Fibroblast of villous mesenchyme (primary cell): ENCODE measurements at regions not wholly inside any gene's neighbourhood (a gene's known extent, or its start where the extent isn't known, plus 50 kb on each side); places are given as distances from the start of the nearest gene placed in this dataset.
"Not testable (repeated sequence)": the region's sequence is repeated elsewhere in the genome, so short reads cannot be mapped to it uniquely, and the experiment has no call there.

Experiments
- DNase-seq: peaks from one replicate; pipeline ENCODE4 v3.0.0-alpha.2; 2010; ENCODE audit warnings: low read depth
- H3K4me3 ChIP-seq: 2 replicates; pipeline ENCODE4 v1.5.1; 2011; ENCODE audit warnings: low read depth, mild to moderate bottlenecking, low read length
- TF ChIP-seq, protein P1 (sequence below): IDR thresholded peaks from 2 replicates; pipeline ENCODE4 v1.5.1; 2012; ENCODE audit warnings: low read depth, mild to moderate bottlenecking, low read length; ENCODE audit not compliant: insufficient read depth

DNA sequence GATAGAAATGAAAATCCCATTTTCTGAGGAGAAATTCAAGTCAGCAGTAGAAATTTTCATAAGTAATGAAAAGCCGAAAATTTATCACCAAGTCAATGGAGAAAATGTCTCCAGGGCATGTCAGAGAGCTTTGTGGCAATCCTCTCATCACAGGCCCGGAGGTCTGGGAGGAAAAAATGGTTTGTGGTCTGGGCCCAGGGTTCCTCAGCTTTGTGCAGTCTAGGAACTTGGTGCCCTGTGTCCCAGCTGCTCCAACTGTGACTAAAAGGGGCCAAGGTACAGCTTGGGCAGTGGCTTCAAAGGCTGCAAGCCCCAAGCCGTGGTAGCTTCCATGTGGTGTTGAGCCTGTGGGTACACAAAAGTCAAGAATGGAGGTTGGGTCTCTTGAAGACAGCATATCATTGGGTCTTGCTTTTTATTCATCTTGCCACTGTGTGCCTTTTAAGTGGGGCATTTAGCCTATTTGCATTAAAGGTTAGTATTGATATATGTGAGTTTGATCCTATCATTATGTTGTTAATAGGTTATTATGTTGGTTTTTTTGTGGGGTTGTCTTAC lies 608.5 kb downstream of the PDHA2 start:
- no peak for DNase-seq
- TF ChIP-seq, protein P1, sequence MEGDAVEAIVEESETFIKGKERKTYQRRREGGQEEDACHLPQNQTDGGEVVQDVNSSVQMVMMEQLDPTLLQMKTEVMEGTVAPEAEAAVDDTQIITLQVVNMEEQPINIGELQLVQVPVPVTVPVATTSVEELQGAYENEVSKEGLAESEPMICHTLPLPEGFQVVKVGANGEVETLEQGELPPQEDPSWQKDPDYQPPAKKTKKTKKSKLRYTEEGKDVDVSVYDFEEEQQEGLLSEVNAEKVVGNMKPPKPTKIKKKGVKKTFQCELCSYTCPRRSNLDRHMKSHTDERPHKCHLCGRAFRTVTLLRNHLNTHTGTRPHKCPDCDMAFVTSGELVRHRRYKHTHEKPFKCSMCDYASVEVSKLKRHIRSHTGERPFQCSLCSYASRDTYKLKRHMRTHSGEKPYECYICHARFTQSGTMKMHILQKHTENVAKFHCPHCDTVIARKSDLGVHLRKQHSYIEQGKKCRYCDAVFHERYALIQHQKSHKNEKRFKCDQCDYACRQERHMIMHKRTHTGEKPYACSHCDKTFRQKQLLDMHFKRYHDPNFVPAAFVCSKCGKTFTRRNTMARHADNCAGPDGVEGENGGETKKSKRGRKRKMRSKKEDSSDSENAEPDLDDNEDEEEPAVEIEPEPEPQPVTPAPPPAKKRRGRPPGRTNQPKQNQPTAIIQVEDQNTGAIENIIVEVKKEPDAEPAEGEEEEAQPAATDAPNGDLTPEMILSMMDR: no peak
- no peak overlapping the region for H3K4me3 ChIP-seq

DNA sequence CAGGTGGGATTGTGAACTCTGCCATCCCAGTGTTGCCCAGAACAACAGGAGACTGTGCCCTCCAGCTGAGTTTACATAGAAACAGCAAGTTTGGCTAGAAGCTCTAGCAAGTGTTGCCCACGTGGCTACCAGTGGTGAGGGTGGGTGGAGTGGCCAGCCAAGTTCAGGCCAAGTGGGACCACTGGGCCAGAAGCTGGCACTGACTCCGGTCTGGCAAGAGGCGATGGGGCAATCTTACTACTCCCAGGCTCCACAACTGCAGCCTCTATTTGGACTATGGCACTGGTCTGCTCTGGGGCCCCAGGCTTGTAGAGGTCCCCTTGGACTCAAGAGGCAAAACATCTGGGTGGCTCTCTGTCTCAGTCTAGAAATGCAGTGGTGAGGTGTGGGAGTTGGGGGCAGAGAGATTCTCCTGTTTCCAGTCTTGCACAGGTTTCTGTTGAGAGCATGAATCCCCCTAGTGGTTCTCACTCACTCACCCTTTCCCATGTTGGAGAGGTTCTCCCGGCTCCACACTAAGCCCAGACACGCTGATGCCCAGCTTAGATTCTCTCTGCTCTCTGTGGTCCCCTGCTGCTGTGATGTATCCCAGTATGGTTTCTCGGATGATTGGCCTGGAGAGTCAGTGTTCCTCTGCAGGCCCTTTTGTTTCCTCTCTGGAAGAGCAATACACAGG lies 615.3 kb downstream of the PDHA2 start:
- DNase-seq: no peak
- no peak overlapping the region for H3K4me3 ChIP-seq
- TF ChIP-seq, protein P1: no peak

DNA sequence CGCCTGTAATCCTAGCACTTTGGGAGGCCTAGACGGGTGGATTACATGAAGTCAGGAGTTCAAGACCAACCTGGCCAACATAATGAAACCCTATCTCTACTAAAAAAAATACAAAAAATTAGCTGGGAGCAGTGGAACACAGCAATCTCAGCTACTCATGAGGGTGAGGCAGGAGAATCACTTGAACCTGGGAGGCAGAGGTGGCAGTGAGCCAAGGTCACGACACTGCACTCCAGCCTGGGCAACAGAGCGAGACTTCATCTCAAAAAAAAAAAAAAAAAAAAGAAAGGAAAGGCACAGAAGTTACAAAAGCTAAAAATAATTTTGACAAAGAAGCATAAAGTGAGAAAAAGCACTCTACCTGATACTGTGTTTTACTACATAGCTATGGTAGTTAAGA lies 618.1 kb downstream of the PDHA2 start:
- DNase-seq, H3K4me3 ChIP-seq: not testable (repeated sequence)

DNA sequence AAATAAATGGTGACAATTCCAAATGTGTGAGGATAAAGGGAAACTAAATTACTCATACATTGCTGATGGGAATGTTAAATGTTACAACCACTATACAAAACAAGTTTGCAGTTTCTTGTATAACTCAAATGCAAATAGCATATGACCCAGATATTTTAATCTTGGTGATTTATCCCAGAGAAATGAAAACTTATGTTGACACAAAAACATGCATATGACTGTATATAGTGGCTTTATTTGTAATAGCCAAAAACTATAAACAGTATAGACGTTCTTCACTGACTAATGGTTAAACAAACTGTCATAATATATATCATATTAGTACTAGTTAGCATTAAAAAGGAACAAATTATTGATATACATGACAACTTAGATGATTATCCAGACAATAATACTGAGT lies 619.2 kb downstream of the PDHA2 start:
- no peak for DNase-seq
- no peak overlapping the region for H3K4me3 ChIP-seq
- TF ChIP-seq, protein P1: no peak

DNA sequence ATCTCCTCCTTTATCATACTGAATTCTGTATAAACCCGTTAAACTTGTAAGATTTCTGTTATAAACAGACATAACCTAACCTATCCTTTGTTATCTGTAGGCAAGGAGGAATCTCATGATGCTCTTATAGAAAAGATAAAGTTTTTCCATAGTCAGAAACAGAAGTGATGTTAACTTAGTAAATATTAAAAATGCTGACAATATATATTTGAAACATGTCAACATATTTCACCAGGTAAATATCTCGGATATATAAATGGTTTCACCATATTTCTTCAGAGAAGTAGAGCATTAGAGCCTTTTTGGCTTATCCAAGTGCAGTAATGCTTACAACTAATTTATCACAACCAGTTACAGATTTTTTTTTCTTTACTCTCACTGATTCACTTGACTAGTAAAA lies 625.9 kb downstream of the PDHA2 start:
- TF ChIP-seq, protein P1: no peak
- DNase-seq: no peak
- no peak overlapping the region for H3K4me3 ChIP-seq

DNA sequence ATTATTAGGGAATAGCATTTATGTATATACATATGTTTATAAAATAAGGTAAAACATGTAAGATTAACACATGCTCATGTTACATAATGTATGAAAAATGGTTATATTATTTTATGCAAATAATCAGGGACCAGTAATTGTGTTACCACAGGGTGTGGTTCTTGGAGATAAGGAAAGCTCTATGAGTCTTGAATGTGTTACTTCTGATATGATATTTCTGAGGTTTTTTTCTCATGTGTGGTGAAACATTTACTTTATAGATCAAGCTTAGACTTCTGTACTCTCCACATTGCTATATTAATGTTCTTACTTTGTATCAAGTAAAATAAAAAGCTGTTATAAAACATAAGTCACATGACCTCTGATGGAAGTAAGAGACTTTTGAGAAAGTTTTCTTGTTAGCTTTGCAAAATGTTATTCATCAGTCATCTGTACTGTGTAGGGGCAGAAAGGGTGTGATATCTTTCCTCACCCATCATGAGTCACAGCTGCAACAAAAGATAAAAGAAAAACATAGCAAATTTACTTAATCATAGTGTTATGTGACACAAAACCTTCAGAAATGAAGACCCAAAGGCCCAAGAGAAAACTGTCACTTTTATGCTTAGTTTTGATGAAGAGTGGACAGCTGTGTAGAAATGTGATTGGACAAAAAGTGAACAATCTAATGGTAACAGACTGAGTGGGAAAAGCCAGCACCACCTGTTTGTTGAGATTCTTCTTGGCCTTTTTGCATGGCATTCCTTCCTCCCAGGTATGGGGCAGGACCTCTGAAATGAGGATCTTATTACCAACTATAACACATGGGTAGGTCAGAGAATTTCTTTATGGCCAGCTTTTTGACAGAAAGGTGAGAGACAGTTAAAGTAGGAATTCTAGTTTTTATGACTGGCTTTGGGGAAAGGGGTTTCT lies 632.3 kb downstream of the PDHA2 start:
- H3K4me3 ChIP-seq: no peak overlapping the region
- no peak for DNase-seq
- TF ChIP-seq, protein P1: no peak

DNA sequence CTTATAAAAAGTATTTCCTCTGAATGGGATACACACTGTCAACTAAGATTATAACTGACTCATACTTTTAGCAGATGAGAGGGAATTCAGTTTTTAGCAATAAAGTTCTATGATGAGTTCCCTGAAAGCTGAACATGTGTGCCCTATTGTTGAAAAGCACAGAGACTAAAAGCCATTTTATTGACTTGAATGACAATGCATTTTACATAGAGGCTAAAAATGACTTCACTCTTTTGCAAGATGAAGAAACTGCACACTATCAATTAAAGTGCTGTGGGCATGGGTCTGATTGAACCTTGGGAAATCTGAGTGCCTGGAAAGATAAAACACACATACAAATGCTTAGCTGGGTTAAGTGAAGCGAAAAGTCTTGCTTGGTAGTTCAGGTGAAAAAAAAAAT lies 633.4 kb downstream of the PDHA2 start:
- H3K4me3 ChIP-seq: no peak overlapping the region
- no peak for DNase-seq
- TF ChIP-seq, protein P1: no peak
